Neural cell (in vitro differentiated cells): ENCODE measurements at regions not wholly inside any gene's neighbourhood (a gene's known extent, or its start where the extent isn't known, plus 50 kb on each side); places are given as distances from the start of the nearest gene placed in this dataset.

ENCODE experiments used
- RAD21 ChIP-seq: fragments of 450-650 bp; conservative IDR thresholded peaks from 2 replicates; pipeline ENCODE4 v1.6.1; 2014; ENCODE audit warnings: antibody characterized with exemption, mild to moderate bottlenecking, moderate library complexity
- TF ChIP-seq, protein P1 (sequence below): fragments of 450-650 bp; IDR thresholded peaks from 2 replicates; pipeline ENCODE4 v1.5.1; 2014; ENCODE audit warnings: antibody characterized with exemption, mild to moderate bottlenecking, moderate library complexity; ENCODE audit not compliant: poor library complexity, severe bottlenecking
- TF ChIP-seq, protein P2 (sequence below): IDR thresholded peaks from 2 replicates; pipeline ENCODE4 v1.6.1; 2012; ENCODE audit warnings: borderline replicate concordance

DNA sequence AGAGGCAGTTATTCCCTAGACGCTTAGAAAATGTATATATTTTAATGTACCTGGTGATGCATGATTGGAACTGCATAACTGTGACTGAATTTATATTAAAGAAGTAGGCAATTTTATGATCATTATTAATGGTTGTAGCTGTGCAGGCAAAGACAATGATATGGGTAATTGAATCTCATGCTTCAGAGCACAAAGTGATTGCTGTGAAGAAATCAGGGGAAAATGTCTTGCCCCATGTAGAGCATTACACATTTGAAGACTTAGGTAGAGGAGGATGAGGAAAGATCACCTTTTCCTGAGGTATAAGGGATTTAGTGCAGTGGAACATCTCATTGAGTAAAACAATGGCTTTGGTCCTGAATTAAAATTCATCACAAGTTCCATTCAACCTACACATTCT is 246.8 kb upstream of the DCC start:
- TF ChIP-seq, protein P1, sequence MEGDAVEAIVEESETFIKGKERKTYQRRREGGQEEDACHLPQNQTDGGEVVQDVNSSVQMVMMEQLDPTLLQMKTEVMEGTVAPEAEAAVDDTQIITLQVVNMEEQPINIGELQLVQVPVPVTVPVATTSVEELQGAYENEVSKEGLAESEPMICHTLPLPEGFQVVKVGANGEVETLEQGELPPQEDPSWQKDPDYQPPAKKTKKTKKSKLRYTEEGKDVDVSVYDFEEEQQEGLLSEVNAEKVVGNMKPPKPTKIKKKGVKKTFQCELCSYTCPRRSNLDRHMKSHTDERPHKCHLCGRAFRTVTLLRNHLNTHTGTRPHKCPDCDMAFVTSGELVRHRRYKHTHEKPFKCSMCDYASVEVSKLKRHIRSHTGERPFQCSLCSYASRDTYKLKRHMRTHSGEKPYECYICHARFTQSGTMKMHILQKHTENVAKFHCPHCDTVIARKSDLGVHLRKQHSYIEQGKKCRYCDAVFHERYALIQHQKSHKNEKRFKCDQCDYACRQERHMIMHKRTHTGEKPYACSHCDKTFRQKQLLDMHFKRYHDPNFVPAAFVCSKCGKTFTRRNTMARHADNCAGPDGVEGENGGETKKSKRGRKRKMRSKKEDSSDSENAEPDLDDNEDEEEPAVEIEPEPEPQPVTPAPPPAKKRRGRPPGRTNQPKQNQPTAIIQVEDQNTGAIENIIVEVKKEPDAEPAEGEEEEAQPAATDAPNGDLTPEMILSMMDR, result no peak
- TF ChIP-seq, protein P2, sequence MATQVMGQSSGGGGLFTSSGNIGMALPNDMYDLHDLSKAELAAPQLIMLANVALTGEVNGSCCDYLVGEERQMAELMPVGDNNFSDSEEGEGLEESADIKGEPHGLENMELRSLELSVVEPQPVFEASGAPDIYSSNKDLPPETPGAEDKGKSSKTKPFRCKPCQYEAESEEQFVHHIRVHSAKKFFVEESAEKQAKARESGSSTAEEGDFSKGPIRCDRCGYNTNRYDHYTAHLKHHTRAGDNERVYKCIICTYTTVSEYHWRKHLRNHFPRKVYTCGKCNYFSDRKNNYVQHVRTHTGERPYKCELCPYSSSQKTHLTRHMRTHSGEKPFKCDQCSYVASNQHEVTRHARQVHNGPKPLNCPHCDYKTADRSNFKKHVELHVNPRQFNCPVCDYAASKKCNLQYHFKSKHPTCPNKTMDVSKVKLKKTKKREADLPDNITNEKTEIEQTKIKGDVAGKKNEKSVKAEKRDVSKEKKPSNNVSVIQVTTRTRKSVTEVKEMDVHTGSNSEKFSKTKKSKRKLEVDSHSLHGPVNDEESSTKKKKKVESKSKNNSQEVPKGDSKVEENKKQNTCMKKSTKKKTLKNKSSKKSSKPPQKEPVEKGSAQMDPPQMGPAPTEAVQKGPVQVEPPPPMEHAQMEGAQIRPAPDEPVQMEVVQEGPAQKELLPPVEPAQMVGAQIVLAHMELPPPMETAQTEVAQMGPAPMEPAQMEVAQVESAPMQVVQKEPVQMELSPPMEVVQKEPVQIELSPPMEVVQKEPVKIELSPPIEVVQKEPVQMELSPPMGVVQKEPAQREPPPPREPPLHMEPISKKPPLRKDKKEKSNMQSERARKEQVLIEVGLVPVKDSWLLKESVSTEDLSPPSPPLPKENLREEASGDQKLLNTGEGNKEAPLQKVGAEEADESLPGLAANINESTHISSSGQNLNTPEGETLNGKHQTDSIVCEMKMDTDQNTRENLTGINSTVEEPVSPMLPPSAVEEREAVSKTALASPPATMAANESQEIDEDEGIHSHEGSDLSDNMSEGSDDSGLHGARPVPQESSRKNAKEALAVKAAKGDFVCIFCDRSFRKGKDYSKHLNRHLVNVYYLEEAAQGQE, result no peak
- TF ChIP-seq RAD21, result no peak
